ENCODE measurements at regions not wholly inside any gene's neighbourhood (a gene's known extent, or its start where the extent isn't known, plus 50 kb on each side); places are given as distances from the start of the nearest gene placed in this dataset.

- TF ChIP-seq, protein P1, sequence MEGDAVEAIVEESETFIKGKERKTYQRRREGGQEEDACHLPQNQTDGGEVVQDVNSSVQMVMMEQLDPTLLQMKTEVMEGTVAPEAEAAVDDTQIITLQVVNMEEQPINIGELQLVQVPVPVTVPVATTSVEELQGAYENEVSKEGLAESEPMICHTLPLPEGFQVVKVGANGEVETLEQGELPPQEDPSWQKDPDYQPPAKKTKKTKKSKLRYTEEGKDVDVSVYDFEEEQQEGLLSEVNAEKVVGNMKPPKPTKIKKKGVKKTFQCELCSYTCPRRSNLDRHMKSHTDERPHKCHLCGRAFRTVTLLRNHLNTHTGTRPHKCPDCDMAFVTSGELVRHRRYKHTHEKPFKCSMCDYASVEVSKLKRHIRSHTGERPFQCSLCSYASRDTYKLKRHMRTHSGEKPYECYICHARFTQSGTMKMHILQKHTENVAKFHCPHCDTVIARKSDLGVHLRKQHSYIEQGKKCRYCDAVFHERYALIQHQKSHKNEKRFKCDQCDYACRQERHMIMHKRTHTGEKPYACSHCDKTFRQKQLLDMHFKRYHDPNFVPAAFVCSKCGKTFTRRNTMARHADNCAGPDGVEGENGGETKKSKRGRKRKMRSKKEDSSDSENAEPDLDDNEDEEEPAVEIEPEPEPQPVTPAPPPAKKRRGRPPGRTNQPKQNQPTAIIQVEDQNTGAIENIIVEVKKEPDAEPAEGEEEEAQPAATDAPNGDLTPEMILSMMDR (IDR thresholded peaks at IDR 0.05), result no peak
- TF ChIP-seq POLR2A (IDR thresholded peaks at IDR 0.05), result no peak
Observed at GRCh38 chr17:83010206-83011200, 68.9 kb upstream of the METRNL start.

All from adrenal gland (tissue), 5 donors.